ENCODE measurements at regions not wholly inside any gene's neighbourhood (a gene's known extent, or its start where the extent isn't known, plus 50 kb on each side); places are given as distances from the start of the nearest gene placed in this dataset.

- peak overlapping the region; percentile 61 for H3K27ac Mint-ChIP-seq
- no peaks in the 10 kb centered on the region for H3K9me3 Mint-ChIP-seq
- no peak for DNase-seq (ENCODE audit: low spot score)
- intact Hi-C loops (cut with micrococcal nuclease) = loop anchor here (5.0 kb wide), 1 partner anchor 38 kb away; no protein-coding TSS in a partner anchor
- no peaks in the 10 kb centered on the region for H3K27me3 Mint-ChIP-seq (ENCODE audit: insufficient read depth)
- H3K4me3 Mint-ChIP-seq = peak overlapping the region; percentile 28
- peaks cover 17% of the 10 kb centered on the region for H3K36me3 Mint-ChIP-seq (ENCODE audit: low read depth)
- H3K4me1 Mint-ChIP-seq (ENCODE audit: low read depth) = peaks cover 63% of the 10 kb centered on the region
These were observed 260.5 kb upstream of the KLF14 start for GRCh38 chr7:130994378-130995115.

DNA sequence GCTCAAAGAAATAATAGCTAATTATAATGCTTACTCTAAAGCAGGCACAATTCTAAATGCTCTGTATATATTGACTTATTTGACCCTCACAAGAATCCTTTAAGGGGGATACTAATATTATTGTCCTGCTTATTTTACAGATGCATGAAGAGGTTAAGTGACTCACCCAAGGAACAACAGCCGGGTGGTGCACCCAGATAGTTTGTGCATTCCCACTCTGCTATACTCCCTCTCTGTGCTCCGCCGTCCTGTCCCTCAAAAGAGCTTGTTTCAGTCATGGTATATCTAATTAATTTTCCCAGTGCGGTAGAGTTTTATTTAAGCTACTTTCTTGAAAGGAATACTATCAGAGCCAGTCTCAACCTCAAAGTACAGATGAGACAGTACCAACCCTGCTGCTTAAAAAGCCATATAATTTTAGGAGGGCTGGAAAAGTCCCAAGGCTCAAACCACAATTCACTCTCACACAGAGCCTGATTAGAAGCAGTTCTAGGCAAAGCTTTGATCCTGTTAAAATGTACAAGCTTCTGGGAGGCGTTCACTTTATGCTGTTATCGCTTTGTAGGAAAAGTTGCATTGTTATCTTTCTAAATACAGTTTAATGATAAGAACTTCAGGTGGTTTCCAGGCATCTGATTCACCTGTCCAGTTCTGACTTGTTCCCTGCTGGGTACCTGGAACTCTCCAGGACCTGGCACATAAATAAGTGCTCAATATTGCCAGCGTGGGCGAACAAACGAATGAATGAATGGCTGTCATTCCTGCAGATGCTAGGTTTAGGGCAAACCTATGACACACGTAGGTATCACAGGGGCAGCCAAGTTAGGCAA lies 261.5 kb upstream of the KLF14 start:
- peak overlapping the region; percentile 6 for H3K27ac Mint-ChIP-seq
- peaks cover 67% of the 10 kb centered on the region for H3K4me1 Mint-ChIP-seq (ENCODE audit: low read depth)
- no peaks in the 10 kb centered on the region for H3K27me3 Mint-ChIP-seq (ENCODE audit: insufficient read depth)
- no peak for DNase-seq (ENCODE audit: low spot score)
- peaks cover 24% of the 10 kb centered on the region for H3K36me3 Mint-ChIP-seq (ENCODE audit: low read depth)
- intact Hi-C loops (cut with micrococcal nuclease) = loop anchor here (5.0 kb wide), 1 partner anchor 37 kb away; no protein-coding TSS in a partner anchor
- H3K9me3 Mint-ChIP-seq = no peaks in the 10 kb centered on the region
- no peak overlapping the region for H3K4me3 Mint-ChIP-seq

DNA sequence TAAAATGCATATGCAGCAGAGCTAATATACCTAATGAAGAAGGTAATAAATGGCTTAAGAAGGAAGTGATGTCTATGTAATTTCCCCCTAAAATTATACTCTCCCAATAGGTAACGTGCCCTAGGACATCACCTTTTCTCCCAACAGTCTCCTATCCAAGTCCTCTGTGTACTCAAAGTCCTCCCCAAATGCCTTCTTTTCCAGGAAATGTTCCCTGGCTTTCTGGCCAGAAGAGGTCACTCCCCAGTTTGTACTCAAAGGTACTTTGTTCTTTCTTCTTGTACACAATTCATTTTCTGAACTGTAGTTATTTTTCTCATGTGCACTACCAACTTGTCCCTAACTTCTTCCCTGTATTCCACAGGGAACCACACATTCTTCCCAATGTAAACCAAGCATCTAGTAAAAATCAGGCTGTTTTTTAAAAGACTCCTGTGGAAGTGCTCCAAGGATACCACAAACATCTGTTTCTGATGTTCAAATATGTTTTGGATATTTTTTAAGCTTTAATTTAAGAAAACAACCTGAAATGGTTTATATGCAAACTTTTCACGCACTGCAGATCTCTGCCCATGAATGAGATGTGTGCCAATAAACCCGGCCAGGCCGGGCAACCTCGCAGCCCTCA lies 262.3 kb upstream of the KLF14 start:
- intact Hi-C loops (cut with micrococcal nuclease) = loop anchor here (5.0 kb wide), 1 partner anchor 36 kb away; no protein-coding TSS in a partner anchor
- peak overlapping the region; percentile 84 for H3K27ac Mint-ChIP-seq
- H3K36me3 Mint-ChIP-seq (ENCODE audit: low read depth) = peaks cover 22% of the 10 kb centered on the region
- peak overlapping the region; percentile 50 for H3K4me3 Mint-ChIP-seq
- no peaks in the 10 kb centered on the region for H3K9me3 Mint-ChIP-seq
- H3K27me3 Mint-ChIP-seq (ENCODE audit: insufficient read depth) = no peaks in the 10 kb centered on the region
- H3K4me1 Mint-ChIP-seq (ENCODE audit: low read depth) = peaks cover 59% of the 10 kb centered on the region
- DNase-seq (ENCODE audit: low spot score) = no peak

- intact Hi-C loops (cut with micrococcal nuclease) = loop anchor here (1.0 to 5.0 kb wide), 2 partner anchors 10 to 35 kb away; no protein-coding TSS in a partner anchor
- no peaks in the 10 kb centered on the region for H3K9me3 Mint-ChIP-seq
- DNase-seq (ENCODE audit: low spot score) = no peak
- peak overlapping the region; percentile 50 for H3K4me3 Mint-ChIP-seq
- peaks cover 23% of the 10 kb centered on the region for H3K36me3 Mint-ChIP-seq (ENCODE audit: low read depth)
- H3K27ac Mint-ChIP-seq = peak overlapping the region; percentile 84
- no peaks in the 10 kb centered on the region for H3K27me3 Mint-ChIP-seq (ENCODE audit: insufficient read depth)
- H3K4me1 Mint-ChIP-seq (ENCODE audit: low read depth) = peaks cover 59% of the 10 kb centered on the region
These were observed 262.8 kb upstream of the KLF14 start for GRCh38 chr7:130996833-130997231.

DNA sequence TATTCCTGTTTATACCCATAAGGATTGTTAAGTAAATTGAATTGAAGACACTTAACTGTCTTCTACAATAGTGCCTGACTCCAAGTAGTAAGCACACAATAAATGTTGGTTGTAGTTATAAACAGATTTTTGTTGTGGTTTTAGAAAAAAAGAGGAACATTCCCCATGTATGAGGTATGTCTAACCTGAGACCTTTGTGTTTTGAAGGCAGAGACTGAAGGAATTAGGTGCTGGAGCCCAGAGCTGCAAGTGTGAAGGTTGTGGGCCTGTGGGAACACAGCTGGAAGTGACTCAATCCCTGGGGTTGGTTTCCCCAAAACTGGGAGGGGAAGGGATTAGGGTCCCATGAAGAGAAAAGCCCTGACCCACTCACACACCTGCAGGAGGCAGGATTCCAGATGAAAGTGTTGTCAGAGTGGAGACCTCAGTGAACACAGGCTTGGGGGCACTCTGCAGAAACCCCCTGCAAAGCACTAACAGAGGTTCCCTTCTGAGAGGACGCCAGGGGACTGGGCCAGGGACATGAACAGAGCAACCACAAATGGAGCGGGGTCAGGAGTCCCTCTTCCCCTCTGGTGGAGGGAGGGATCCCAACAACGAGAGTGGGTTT lies 265.1 kb upstream of the KLF14 start:
- intact Hi-C loops (cut with micrococcal nuclease) = loop anchor here (5.0 kb wide), 1 partner anchor 33 kb away; no protein-coding TSS in a partner anchor
- Mint-ChIP-seq H3K27ac (peak overlapping the region; percentile 20), H3K9me3 (peaks cover 12% of the 10 kb centered on the region), H3K4me3 (no peak overlapping the region), H3K27me3 (ENCODE audit: insufficient read depth) (no peaks in the 10 kb centered on the region), H3K4me1 (ENCODE audit: low read depth) (peaks cover 63% of the 10 kb centered on the region), H3K36me3 (ENCODE audit: low read depth) (peaks cover 32% of the 10 kb centered on the region)
- no peak for DNase-seq (ENCODE audit: low spot score)

GRCh38 chr7:130999926-131000325 lies 265.9 kb upstream of the KLF14 start:
- H3K27me3 Mint-ChIP-seq (ENCODE audit: insufficient read depth) = no peaks in the 10 kb centered on the region
- H3K4me3 Mint-ChIP-seq = no peak overlapping the region
- H3K27ac Mint-ChIP-seq = no peak overlapping the region
- peaks cover 19% of the 10 kb centered on the region for H3K9me3 Mint-ChIP-seq
- intact Hi-C loops (cut with micrococcal nuclease) = loop anchor here (5.0 kb wide), 1 partner anchor 32 kb away; no protein-coding TSS in a partner anchor
- no peak for DNase-seq (ENCODE audit: low spot score)
- peaks cover 37% of the 10 kb centered on the region for H3K36me3 Mint-ChIP-seq (ENCODE audit: low read depth)
- H3K4me1 Mint-ChIP-seq (ENCODE audit: low read depth) = peaks cover 60% of the 10 kb centered on the region

GRCh38 chr7:131000389-131000788 lies 266.4 kb upstream of the KLF14 start:
- Mint-ChIP-seq H3K9me3 (peaks cover 22% of the 10 kb centered on the region), H3K4me3 (no peak overlapping the region), H3K36me3 (ENCODE audit: low read depth) (peaks cover 40% of the 10 kb centered on the region), H3K27ac (no peak overlapping the region), H3K4me1 (ENCODE audit: low read depth) (peaks cover 60% of the 10 kb centered on the region), H3K27me3 (ENCODE audit: insufficient read depth) (no peaks in the 10 kb centered on the region)
- DNase-seq (ENCODE audit: low spot score) = no peak
- intact Hi-C loops (cut with micrococcal nuclease) = no loop called here

- H3K36me3 Mint-ChIP-seq (ENCODE audit: low read depth) = peaks cover 43% of the 10 kb centered on the region
These were observed 266.9 kb upstream of the KLF14 start for GRCh38 chr7:131000873-131001272.

GRCh38 chr7:131002600-131002999 lies 268.6 kb upstream of the KLF14 start:
- H3K4me1 Mint-ChIP-seq (ENCODE audit: low read depth) = peaks cover 48% of the 10 kb centered on the region
- intact Hi-C loops (cut with micrococcal nuclease) = no loop called here
- H3K4me3 Mint-ChIP-seq = no peak overlapping the region
- H3K36me3 Mint-ChIP-seq (ENCODE audit: low read depth) = peaks cover 39% of the 10 kb centered on the region
- H3K9me3 Mint-ChIP-seq = peaks cover 25% of the 10 kb centered on the region
- no peak for DNase-seq (ENCODE audit: low spot score)
- no peaks in the 10 kb centered on the region for H3K27me3 Mint-ChIP-seq (ENCODE audit: insufficient read depth)
- H3K27ac Mint-ChIP-seq = no peak overlapping the region

More at GRCh38 chr7:131000873-131001272, 266.9 kb upstream of the KLF14 start:
- peaks cover 57% of the 10 kb centered on the region for H3K4me1 Mint-ChIP-seq (ENCODE audit: low read depth)
- H3K4me3 Mint-ChIP-seq = no peak overlapping the region
- H3K27me3 Mint-ChIP-seq (ENCODE audit: insufficient read depth) = no peaks in the 10 kb centered on the region
- no peak for DNase-seq (ENCODE audit: low spot score)
- peaks cover 25% of the 10 kb centered on the region for H3K9me3 Mint-ChIP-seq
- no peak overlapping the region for H3K27ac Mint-ChIP-seq
- intact Hi-C loops (cut with micrococcal nuclease) = no loop called here

GRCh38 chr7:131003634-131004033 lies 269.6 kb upstream of the KLF14 start:
- Mint-ChIP-seq H3K4me3 (no peak overlapping the region), H3K27ac (no peak overlapping the region), H3K4me1 (ENCODE audit: low read depth) (peaks cover 50% of the 10 kb centered on the region), H3K36me3 (ENCODE audit: low read depth) (peaks cover 38% of the 10 kb centered on the region), H3K9me3 (peaks cover 25% of the 10 kb centered on the region), H3K27me3 (ENCODE audit: insufficient read depth) (no peaks in the 10 kb centered on the region)
- intact Hi-C loops (cut with micrococcal nuclease) = no loop called here
- no peak for DNase-seq (ENCODE audit: low spot score)

- no peak for DNase-seq (ENCODE audit: low spot score)
- peaks cover 50% of the 10 kb centered on the region for H3K4me1 Mint-ChIP-seq (ENCODE audit: low read depth)
- peaks cover 34% of the 10 kb centered on the region for H3K36me3 Mint-ChIP-seq (ENCODE audit: low read depth)
- no peaks in the 10 kb centered on the region for H3K27me3 Mint-ChIP-seq (ENCODE audit: insufficient read depth)
- no peak overlapping the region for H3K4me3 Mint-ChIP-seq
- H3K27ac Mint-ChIP-seq = no peak overlapping the region
- peaks cover 25% of the 10 kb centered on the region for H3K9me3 Mint-ChIP-seq
- intact Hi-C loops (cut with micrococcal nuclease) = no loop called here
These were observed 270.4 kb upstream of the KLF14 start for GRCh38 chr7:131004371-131004770.

All from activated T-helper 1 cell treated with anti-CD3 and anti-CD28 coated beads, Interleukin-12 subunit alpha, Interleukin-12 subunit beta, Interleukin-2, Interleukin-4 antibody, amounts not matched to agents 30 ng/mL and 10 ng/mL and 1 ng/mL, durations not matched to agents 14 hours and 24 hours and 36 hours (primary cell).